ENCODE measurements at regions not wholly inside any gene's neighbourhood (a gene's known extent, or its start where the extent isn't known, plus 50 kb on each side); places are given as distances from the start of the nearest gene placed in this dataset.

DNA sequence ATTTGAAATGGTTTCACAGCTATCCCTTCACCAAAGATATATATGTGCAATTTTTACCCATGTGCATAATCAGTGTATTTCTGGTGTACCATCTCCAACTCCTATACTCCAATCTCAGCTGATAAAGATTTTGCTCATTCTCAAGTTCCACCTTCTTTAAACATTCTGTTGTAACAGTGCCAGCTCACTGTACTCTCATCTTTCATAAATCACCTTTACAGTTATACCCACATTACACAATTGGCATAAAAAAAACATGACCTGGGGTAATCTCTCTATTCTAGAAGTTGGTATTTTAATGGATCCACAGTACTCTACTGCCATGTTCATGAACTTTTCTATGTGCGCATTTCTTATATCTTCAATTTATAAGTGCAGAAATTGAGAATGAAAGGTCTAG lies 339.9 kb upstream of the DPH6 start:
- TF ChIP-seq, protein P1, sequence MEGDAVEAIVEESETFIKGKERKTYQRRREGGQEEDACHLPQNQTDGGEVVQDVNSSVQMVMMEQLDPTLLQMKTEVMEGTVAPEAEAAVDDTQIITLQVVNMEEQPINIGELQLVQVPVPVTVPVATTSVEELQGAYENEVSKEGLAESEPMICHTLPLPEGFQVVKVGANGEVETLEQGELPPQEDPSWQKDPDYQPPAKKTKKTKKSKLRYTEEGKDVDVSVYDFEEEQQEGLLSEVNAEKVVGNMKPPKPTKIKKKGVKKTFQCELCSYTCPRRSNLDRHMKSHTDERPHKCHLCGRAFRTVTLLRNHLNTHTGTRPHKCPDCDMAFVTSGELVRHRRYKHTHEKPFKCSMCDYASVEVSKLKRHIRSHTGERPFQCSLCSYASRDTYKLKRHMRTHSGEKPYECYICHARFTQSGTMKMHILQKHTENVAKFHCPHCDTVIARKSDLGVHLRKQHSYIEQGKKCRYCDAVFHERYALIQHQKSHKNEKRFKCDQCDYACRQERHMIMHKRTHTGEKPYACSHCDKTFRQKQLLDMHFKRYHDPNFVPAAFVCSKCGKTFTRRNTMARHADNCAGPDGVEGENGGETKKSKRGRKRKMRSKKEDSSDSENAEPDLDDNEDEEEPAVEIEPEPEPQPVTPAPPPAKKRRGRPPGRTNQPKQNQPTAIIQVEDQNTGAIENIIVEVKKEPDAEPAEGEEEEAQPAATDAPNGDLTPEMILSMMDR (IDR thresholded peaks at IDR 0.05; ENCODE audit: low read depth, low read length, missing control alignments) = no peak

DNA sequence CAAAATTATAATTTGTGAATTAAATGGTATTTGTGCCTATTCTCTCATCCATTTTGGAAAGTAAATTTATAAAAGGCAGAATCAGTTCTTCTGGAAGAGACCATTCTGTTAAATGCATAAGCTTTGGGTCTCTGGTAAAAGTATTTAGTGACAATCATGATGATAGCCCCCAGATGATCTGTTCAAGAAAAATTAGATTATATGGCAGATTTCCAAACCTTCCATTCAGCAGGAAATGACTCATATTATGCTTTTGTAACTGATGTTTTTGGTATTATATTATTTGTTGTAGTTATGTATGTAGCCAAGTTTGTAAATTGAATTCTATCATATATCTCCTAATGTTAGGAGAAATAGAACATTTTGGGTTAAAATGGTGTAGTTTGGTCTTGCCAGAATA lies 340.8 kb upstream of the DPH6 start:
- no peak for DNase-seq (ENCODE audit: low read depth)
- TF ChIP-seq, protein P1 (IDR thresholded peaks at IDR 0.05; ENCODE audit: low read depth, low read length, missing control alignments) = no peak
- H3K4me3 ChIP-seq (ENCODE audit: low read depth, low read length) = no peak overlapping the region

More for the DNA sequence above, 339.9 kb upstream of the DPH6 start:
- H3K4me3 ChIP-seq (ENCODE audit: low read depth, low read length) = no peak overlapping the region
- DNase-seq (ENCODE audit: low read depth) = no peak

DNA sequence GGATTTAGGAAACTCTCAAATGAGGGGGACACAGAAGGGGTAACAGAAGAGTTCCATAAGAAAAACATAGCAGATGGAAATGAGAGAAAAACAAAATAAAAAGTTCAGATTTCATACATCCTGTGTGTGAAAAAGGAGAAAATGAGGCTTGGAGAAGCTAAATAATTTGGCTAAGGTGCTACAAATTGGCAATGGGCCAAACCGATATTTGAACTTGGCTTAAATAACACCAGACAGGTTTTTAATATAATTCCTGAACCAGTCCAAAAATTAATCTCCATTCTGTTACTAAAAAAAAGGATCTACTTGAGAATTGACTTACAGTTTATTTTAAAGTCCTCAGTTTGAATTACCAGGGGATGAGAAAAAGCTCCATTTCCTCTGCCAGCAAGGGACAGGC lies 342.9 kb upstream of the DPH6 start:
- TF ChIP-seq, protein P1 (IDR thresholded peaks at IDR 0.05; ENCODE audit: low read depth, low read length, missing control alignments) = no peak
- H3K4me3 ChIP-seq (ENCODE audit: low read depth, low read length) = no peak overlapping the region
- DNase-seq (ENCODE audit: low read depth) = no peak

DNA sequence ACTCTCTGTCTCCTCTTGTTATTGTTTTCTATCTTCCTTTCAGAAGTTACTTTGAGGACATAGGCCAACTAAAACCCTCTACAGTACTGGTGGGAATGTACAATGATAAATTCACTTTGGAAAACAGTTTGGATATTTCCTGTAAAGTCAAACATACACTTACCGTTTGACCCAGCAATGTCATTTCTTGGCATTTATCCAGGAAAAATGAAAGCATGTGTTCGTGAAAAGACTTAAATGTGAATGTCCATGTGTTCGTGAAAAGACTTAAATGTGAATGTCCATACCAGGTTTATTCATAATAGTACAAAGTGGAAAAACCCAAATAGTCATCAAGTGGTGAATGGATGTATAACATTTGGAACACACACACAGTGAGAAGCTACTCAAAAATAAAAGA lies 361.5 kb upstream of the DPH6 start:
- no peak overlapping the region for H3K4me3 ChIP-seq (ENCODE audit: low read depth, low read length)
- TF ChIP-seq, protein P1 (IDR thresholded peaks at IDR 0.05; ENCODE audit: low read depth, low read length, missing control alignments) = no peak
- no peak for DNase-seq (ENCODE audit: low read depth)

DNA sequence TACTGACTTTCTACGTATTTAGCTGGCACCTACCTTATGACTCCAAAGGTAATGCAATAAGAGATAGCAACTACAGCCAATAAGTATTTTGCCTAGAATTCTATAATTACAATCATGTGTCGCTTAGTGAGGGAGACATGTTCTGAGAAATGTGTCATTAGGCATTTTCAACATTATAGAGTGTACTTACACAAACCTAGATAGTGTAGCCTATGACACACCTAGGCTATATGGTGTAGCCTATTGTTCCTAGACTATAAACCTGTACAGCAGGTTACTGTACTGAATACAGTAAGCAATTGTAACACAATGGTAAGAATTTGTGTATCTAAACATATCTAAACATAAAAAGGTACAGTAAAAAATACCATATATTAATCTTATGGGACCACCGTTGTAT lies 363.4 kb upstream of the DPH6 start:
- H3K4me3 ChIP-seq (ENCODE audit: low read depth, low read length) = no peak overlapping the region
- no peak for DNase-seq (ENCODE audit: low read depth)
- TF ChIP-seq, protein P1 (IDR thresholded peaks at IDR 0.05; ENCODE audit: low read depth, low read length, missing control alignments) = no peak

DNA sequence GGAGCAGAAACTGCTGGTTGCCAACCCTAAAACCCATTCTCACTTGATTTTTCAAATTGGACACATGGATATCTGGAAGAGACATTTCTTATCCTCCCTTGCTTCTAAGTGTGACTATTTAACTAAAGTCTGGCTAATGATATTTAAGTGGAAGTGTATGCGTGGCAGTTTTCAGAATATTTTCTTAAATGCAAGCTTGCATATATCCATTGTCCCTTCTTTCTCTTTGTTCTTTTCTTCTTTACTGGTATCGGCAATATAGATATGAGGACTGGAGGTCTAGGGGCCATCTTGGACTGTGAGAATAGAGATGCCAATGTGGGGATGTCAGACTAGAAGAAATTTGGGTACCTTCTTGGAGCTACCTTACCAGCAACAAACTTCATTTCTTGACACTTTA lies 364.3 kb upstream of the DPH6 start:
- DNase-seq (ENCODE audit: low read depth) = no peak
- TF ChIP-seq, protein P1 (IDR thresholded peaks at IDR 0.05; ENCODE audit: low read depth, low read length, missing control alignments) = no peak

DNA sequence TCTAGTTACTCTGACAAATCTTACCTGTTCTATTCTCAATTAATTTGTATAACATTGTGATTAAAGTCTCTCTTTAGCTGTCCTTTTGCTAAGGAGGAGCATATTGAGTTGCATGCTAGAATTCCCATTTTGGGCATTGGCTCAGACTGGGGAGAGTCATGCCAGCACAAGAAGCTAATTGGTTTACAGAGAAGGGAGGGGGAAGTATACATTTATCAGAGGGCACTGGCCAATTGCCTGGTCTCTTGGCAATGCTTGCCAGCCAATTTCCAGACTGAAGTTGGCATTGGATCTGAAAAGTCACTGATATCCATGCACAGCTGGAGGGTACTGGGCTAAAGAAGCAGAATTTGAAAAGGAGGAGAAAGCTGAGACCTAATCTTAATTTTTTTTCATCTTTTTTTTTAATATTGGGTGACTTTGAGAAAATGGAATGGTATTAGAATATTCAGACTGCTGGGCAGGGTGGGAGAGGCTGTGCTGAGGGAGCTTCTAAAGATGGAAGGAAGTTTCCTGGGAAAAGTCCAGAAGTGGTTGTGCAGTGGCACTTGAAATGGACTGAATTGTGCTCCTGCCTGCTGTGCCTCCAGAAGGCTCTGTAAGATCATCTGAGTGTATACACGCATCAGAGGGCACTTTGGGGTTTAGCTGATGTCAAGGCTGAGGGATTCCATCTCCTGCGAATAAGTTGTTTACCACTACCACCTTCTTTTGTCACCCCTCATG lies 365.2 kb upstream of the DPH6 start:
- DNase-seq (ENCODE audit: low read depth) = no peak
- no peak overlapping the region for H3K4me3 ChIP-seq (ENCODE audit: low read depth, low read length)
- TF ChIP-seq, protein P1 (IDR thresholded peaks at IDR 0.05; ENCODE audit: low read depth, low read length, missing control alignments) = no peak

More for the DNA sequence above, 364.3 kb upstream of the DPH6 start:
- H3K4me3 ChIP-seq (ENCODE audit: low read depth, low read length) = no peak overlapping the region
